ENCODE measurements at regions not wholly inside any gene's neighbourhood (a gene's known extent, or its start where the extent isn't known, plus 50 kb on each side); places are given as distances from the start of the nearest gene placed in this dataset.
A peak's percentile ranks its signal among the peaks of the same experiment; 100 is the strongest.

DNA sequence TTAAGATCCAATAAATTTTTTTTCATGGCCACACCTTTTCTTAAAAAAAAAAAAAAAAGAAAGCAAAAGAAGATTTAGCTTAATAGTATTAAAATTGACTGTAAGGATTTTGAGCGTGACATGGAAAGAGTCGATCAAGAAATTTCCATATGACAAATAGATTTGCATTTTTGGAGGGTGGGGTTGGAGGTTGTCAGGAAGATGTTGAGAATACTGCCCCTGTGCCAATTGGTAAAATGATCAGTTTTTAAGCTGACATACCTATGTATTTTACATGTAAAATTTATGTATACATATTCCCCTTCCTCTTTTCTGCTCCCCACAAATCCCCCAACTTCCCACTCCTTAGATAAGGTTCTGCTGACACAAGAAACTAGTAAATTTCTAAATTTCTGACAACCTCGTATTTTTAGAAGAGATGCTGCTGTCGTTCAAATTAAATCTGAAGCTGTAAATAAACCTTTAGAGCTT, 520.9 kb downstream of the CD83 start:
- TF ChIP-seq, protein P1, sequence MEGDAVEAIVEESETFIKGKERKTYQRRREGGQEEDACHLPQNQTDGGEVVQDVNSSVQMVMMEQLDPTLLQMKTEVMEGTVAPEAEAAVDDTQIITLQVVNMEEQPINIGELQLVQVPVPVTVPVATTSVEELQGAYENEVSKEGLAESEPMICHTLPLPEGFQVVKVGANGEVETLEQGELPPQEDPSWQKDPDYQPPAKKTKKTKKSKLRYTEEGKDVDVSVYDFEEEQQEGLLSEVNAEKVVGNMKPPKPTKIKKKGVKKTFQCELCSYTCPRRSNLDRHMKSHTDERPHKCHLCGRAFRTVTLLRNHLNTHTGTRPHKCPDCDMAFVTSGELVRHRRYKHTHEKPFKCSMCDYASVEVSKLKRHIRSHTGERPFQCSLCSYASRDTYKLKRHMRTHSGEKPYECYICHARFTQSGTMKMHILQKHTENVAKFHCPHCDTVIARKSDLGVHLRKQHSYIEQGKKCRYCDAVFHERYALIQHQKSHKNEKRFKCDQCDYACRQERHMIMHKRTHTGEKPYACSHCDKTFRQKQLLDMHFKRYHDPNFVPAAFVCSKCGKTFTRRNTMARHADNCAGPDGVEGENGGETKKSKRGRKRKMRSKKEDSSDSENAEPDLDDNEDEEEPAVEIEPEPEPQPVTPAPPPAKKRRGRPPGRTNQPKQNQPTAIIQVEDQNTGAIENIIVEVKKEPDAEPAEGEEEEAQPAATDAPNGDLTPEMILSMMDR (IDR thresholded peaks at IDR 0.05) = no peak
- H3K9me3 Mint-ChIP-seq (ENCODE audit: unreplicated experiment) = no peaks in the 10 kb centered on the region
- peaks cover 8% of the 10 kb centered on the region for H3K27me3 Mint-ChIP-seq (ENCODE audit: unreplicated experiment)
- H3K27ac Mint-ChIP-seq (ENCODE audit: unreplicated experiment) = no peak overlapping the region
- DNase-seq (ENCODE audit: extremely low spot score, unreplicated experiment) = no peak
- peaks cover 18% of the 10 kb centered on the region for H3K4me1 Mint-ChIP-seq (ENCODE audit: unreplicated experiment)
- no peak overlapping the region for H3K4me3 Mint-ChIP-seq (ENCODE audit: unreplicated experiment)
- no peaks in the 10 kb centered on the region for H3K36me3 Mint-ChIP-seq (ENCODE audit: unreplicated experiment)

DNA sequence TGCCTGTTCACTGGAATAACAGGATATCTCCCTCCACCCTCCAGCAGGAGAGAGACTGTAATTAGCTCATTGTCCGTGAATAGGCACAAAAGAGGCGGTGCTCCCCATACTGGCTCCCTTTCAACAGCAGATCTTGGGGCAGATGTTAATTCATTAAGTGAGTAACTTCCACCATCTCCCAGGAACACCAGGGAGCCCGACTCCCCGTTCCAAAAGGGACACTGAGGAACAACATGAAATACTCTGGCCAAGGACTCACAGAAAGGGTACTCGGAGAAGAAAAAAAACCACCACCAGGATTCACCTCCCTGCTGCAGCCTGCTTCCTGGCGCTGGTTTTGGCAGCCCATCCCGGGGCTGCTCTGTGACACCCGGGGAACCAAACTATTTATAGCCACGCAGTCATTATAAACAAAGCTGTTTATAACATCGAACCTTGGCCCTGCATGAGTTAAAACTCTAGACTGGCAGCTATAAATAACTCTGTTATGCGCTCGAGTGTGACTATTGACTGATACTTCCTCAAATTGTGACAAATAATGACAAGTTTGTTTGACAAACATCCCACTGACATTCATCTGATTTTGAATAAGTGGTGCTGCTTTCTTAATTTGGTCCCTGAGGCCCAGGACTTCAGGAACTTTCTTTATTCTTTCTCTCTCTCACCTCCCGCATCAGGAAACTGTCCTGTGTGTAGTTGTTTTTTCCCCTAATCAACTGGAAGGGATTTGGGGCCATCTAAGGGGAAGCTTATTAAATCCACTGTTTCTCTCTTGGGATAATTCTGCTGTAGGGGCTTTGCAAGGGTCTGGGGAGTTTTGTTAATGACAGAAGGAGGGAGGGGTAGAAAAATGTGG, 521.6 kb downstream of the CD83 start:
- TF ChIP-seq, protein P1 (IDR thresholded peaks at IDR 0.05) = no peak
- no peak overlapping the region for H3K27ac Mint-ChIP-seq (ENCODE audit: unreplicated experiment)
- peaks cover 18% of the 10 kb centered on the region for H3K4me1 Mint-ChIP-seq (ENCODE audit: unreplicated experiment)
- H3K9me3 Mint-ChIP-seq (ENCODE audit: unreplicated experiment) = no peaks in the 10 kb centered on the region
- no peaks in the 10 kb centered on the region for H3K36me3 Mint-ChIP-seq (ENCODE audit: unreplicated experiment)
- peaks cover 4% of the 10 kb centered on the region for H3K27me3 Mint-ChIP-seq (ENCODE audit: unreplicated experiment)
- no peak for DNase-seq (ENCODE audit: extremely low spot score, unreplicated experiment)
- peak overlapping the region; percentile 46 for H3K4me3 Mint-ChIP-seq (ENCODE audit: unreplicated experiment)

DNA sequence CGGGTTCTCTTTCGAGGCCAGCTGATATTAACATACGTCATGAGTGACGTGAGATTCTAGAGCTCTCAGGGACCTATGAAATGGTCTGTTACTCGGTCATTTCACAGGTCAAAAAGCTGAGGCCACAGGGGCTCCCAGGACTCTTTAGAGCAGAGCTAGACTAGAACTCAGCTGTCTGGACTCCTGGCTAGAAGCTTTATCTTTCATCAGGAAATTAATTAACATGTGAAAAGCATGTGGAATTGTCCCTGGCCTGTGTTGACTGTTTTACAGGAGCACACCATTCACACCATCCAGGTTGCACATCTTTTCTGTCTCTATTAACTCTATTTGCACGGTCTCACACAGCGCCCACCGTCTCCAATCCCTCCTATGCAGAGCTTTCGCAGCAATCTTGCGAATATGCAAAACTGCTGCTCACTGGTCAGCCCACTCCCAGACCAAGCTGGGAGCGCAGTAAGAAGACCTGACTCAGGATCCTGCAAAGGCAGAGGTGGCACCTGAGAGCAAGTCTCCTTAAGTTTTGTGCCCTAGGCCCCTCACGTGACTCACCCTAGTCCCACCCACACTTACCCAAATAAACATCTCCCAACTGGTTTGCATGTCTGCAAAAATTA, 522.5 kb downstream of the CD83 start:
- Mint-ChIP-seq H3K36me3 (ENCODE audit: unreplicated experiment) (no peaks in the 10 kb centered on the region), H3K27ac (ENCODE audit: unreplicated experiment) (no peak overlapping the region), H3K4me3 (ENCODE audit: unreplicated experiment) (no peak overlapping the region), H3K4me1 (ENCODE audit: unreplicated experiment) (peaks cover 18% of the 10 kb centered on the region), H3K27me3 (ENCODE audit: unreplicated experiment) (peaks cover 4% of the 10 kb centered on the region), H3K9me3 (ENCODE audit: unreplicated experiment) (no peaks in the 10 kb centered on the region)
- TF ChIP-seq, protein P1 (IDR thresholded peaks at IDR 0.05) = no peak
- no peak for DNase-seq (ENCODE audit: extremely low spot score, unreplicated experiment)

DNA sequence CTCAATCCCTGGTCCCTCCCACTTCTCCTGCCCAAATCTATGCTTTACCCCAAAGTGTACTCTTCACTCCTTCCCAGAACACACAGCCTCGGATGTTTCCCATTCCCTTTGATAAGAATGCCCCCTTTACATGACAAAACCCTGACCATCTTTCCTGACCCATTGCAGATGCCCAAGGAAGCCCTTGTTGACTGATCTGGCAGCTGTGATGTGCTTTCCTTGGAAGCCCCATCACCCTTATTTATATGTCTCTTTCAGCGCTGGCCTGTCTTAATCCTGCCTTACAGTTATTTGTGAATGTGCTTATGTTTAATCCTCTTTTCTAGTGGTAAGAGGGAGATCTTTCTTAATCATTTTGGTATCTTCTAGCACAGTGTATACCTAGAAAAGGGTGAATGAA, 523.1 kb downstream of the CD83 start:
- H3K4me1 Mint-ChIP-seq (ENCODE audit: unreplicated experiment) = peaks cover 18% of the 10 kb centered on the region
- no peak overlapping the region for H3K27ac Mint-ChIP-seq (ENCODE audit: unreplicated experiment)
- no peak for DNase-seq (ENCODE audit: extremely low spot score, unreplicated experiment)
- TF ChIP-seq, protein P1 (IDR thresholded peaks at IDR 0.05) = no peak
- H3K36me3 Mint-ChIP-seq (ENCODE audit: unreplicated experiment) = no peaks in the 10 kb centered on the region
- H3K4me3 Mint-ChIP-seq (ENCODE audit: unreplicated experiment) = no peak overlapping the region
- H3K27me3 Mint-ChIP-seq (ENCODE audit: unreplicated experiment) = peaks cover 4% of the 10 kb centered on the region
- no peaks in the 10 kb centered on the region for H3K9me3 Mint-ChIP-seq (ENCODE audit: unreplicated experiment)

DNA sequence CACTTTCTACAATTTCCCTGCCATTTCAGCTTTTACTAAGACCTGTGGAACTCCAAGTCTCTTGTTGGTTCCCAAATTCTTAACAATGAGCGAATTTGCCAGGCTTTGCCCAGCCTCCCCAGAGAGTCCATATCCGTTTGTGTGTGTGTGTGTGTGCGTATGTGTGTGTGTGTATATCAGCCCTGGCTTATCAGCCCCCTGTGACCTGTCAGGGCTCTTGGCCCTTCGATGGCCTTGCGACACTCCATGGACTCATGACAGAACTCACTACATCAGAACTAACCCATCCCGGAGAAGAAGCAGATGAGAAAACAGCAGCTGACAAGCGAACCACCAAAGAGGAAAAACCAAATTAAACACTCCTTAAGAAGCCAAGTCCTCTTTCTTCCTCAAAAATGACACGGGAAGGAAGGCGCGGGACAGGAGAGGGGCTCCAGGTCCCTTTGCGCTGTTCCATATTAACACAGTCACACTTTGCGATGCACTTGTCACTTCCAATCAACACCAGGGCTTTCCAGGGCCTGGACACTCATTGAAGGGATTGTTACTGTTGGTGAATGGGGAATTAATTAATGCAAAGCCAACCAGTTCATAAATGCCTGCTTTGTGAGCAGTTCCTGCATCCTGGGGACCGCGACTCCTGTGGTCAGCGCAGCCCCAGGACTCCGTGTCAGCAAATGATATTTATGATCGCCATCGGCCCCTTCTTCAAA, 524.0 kb downstream of the CD83 start:
- peaks cover 4% of the 10 kb centered on the region for H3K27me3 Mint-ChIP-seq (ENCODE audit: unreplicated experiment)
- H3K9me3 Mint-ChIP-seq (ENCODE audit: unreplicated experiment) = no peaks in the 10 kb centered on the region
- TF ChIP-seq, protein P1 (IDR thresholded peaks at IDR 0.05) = no peak
- DNase-seq (ENCODE audit: extremely low spot score, unreplicated experiment) = no peak
- no peak overlapping the region for H3K4me3 Mint-ChIP-seq (ENCODE audit: unreplicated experiment)
- no peak overlapping the region for H3K27ac Mint-ChIP-seq (ENCODE audit: unreplicated experiment)
- peaks cover 18% of the 10 kb centered on the region for H3K4me1 Mint-ChIP-seq (ENCODE audit: unreplicated experiment)
- H3K36me3 Mint-ChIP-seq (ENCODE audit: unreplicated experiment) = no peaks in the 10 kb centered on the region

All from osteocyte (in vitro differentiated cells).